Stimulated activated CD4-positive, alpha-beta T cell treated with anti-CD3 and anti-CD28 coated beads, Interleukin-12 subunit alpha, Interleukin-12 subunit beta, amount 100 ng/mL, for 48 hours (primary cell): ENCODE measurements at regions not wholly inside any gene's neighbourhood (a gene's known extent, or its start where the extent isn't known, plus 50 kb on each side); places are given as distances from the start of the nearest gene placed in this dataset.
"Not testable (repeated sequence)": the region's sequence is repeated elsewhere in the genome, so short reads cannot be mapped to it uniquely, and the experiment has no call there.

Source experiments
- DNase-seq, 3 donors: peaks; one replicate each; pipeline ENCODE4 v3.0.0-alpha.2; 2020; ENCODE audit warnings: low read depth in 2 of 3, low spot score in 1 of 3

DNA sequence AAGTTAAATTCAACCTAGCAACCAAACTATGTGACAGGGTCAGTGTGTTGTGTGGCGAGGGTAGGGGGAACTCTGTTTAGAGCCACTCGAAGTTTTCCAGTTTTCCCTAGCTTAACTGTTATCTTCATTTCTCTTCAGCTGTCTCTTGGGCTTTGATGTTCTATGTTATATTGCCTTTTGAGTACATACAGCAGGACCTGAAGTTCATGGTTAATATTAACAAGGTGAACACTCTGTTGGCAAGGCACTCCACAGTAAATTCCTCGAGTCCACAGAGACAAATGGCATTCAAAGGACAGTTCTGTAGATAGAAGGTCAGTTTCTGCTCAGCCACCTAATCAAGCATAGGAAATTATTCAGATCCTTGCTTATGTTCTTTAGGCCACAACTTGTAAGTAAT is 147.9 kb upstream of the DPH6 start:
- DNase-seq = no peak

DNA sequence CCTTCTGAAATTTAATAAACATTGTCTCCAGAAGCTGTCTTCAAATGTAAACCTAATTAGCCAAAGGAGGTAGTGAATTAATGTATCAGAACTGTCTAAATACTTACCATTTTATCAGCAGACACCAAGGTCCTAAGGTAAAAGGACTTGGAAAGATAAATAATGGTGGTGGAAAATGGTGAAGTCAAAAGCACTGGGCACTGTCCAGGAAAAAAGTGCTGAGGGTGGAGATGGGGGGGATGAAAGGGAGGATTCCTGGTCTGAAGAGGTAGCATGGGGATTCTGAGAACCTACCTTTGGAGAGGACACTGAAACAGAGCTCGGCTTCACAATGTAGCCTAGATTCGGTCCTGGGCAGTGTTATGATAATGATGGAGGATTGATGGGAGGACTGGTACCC is 149.0 kb upstream of the DPH6 start:
- no peak for DNase-seq

- DNase-seq = no peak
Observed at GRCh38 chr15:35696767-35697231, 150.8 kb upstream of the DPH6 start.

- no peak for DNase-seq
Observed at GRCh38 chr15:35697549-35698299, 151.8 kb upstream of the DPH6 start.

DNA sequence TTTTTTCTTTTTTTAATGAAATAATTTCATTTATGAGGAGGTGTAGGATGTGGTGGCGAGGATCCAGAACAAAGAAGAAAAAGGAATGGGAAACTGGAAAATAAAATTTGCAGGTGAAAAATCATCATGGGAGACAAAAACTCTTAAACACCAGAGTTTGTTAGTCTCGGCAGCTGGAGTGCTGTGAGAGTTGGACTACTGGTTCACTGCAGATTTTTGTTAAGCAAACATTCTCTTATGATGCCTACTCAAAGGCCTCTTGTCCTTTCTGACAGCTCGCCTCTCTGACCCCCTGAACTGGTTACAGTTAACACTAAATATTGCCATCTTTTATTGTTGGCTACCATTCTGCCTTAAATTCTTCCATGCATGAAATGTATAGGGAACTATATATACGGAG is 152.4 kb upstream of the DPH6 start:
- no peak for DNase-seq

- no peak for DNase-seq
Observed at GRCh38 chr15:35698966-35699575, 153.1 kb upstream of the DPH6 start.

DNA sequence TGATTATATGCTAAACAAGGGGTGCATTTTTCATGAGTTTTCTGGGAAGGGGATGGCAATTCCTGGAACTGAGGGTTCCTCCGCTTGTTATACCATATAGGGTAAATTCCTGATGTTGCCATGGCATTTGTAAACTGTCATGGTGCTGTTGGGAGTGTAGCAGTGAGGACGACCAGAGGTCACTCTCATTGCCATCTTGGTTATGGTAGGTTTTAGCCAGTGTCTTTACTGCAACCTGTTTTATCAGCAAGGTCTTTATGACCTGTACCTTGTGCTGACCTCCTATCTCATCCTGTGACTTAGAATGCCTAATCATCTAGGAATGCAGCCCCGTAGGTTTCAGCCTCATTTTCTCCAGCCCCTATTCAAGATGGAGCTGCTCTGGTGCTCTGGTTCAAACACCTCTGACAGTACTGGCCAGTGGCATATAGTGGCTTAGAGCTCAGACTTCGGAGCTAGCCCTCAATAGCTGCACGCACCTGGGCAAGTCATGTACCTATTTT is 154.2 kb upstream of the DPH6 start:
- DNase-seq = not testable (repeated sequence)

DNA sequence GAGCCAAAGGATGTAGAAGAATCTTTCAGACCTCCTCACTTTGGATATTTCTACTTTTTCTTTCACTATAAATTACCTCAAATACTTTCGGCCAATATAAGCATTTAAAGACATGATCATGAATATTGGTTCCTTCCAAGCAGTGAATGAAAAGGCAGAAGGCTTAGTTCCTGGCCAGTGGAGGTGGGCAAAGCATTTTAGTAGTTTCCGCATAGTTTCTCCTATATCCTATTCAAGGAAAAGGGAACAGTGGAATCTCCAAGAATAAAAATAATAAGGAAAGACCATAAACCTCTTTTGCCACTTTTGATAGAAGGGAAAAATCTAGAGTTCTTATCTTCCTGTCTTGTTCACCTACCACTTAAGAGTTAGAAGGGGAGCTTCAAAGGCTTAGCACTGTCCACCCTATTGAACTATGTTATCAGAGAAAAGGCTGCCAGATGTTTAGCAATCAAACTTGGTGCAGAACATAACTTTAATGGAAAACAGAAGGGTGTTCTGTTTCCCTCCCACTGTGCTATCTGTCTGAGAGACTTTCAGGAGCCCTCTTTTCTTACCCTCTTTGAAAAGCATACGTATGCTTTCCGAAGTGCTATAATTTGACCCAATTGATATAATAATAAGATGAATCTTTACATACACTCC is 155.6 kb upstream of the DPH6 start:
- no peak for DNase-seq

DNA sequence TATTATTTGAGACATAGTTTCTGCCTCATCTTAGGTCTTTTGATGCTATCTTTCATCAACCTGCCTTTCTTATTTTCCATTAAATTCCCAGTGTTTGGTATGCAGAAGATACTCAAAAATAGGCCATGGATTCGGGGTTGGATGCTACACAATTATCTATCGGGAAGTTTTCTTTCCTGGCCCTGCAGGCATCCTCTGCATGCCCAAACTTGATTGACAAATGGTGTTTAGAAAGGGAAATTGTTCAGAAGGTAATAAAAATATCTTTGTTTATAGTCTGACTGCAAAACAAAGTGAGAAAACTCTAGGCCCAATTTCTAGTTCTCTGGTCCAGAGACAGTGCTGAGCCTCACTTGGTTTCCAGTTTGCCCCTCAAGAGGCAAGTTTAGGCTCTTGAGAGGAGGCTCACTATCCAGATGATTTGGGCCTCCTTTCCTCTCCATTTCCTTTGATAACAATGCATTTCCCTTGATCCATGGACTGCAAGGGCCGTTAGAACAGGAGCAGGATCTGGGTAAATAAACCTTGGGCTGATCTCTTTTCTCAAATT is 157.1 kb upstream of the DPH6 start:
- no peak for DNase-seq

GRCh38 chr15:35705030-35705883 is 159.3 kb upstream of the DPH6 start:
- DNase-seq = no peak

DNA sequence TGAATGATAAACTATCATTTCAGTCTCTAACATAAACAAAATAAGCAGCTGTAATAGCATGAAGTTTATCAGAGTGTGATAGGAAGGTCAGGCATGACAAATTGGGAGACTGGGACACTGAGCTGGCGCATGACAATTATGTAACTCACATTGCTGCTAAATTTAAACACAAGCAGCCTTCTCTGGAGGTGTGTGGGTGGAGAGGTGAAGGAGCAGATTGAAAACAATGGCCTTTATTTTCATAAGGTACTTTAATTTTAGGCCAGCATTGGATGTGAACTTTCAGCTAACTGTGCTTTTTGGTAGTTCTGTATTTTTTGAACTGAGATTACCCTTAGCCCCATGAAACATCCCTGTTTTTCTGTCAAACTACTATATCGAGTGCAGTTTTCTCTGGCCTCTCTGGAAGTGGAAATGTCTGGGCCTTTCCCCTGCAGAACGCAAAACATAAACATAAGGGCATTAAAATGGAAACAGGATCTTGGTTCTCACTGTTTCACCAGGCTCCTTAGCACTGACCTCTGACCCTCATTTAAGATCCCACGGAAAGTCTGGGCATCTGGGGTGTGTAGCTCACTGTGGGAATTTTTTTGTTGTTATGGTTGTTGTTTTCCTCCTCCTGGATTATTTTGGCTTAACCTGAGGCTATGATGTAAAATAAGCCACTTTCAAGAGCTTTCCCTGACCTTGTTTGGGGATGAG is 160.1 kb upstream of the DPH6 start:
- DNase-seq = no peak

- DNase-seq = no peak
Observed at GRCh38 chr15:35712956-35713355, 167.0 kb upstream of the DPH6 start.

- DNase-seq = no peak
Observed at GRCh38 chr15:35713733-35714132, 167.8 kb upstream of the DPH6 start.

DNA sequence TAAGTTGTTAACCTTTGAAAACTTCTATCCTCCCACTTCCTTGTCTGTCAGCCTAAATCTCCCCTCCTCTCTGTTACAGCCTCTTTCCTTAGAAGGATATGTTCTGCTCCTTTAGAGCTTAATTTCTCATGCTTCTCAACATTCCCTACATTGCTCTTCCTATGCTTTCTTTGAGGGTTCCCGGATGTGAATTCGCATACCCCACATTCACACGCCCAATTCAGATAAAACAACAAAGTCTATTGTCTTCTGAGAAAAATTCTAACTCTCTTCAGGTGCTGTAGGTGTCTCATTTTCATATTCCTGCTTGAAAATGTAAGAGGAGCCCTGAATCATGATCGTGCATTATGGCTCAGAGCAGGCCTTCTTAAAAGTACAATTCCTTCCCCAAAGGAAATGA is 171.8 kb upstream of the DPH6 start:
- no peak for DNase-seq

DNA sequence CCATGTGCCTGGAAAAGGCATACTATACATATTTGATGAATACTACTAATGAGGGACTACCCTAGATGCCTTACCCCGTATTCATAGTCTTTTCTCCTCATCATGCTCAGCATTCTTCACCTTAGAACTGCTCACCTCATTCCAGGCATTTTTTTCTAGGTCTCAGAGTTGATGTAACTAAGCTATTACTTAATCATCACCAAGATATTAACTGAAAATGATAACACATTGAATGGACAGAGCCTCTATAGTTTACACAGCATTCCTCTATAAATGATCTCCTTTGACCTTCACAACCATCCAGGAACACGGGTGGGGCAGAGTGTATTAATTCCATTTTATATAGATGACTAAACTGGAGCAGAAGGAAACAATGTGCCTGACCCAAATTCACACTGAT is 174.1 kb upstream of the DPH6 start:
- DNase-seq = no peak

GRCh38 chr15:35720984-35721383 is 175.0 kb upstream of the DPH6 start:
- no peak for DNase-seq

DNA sequence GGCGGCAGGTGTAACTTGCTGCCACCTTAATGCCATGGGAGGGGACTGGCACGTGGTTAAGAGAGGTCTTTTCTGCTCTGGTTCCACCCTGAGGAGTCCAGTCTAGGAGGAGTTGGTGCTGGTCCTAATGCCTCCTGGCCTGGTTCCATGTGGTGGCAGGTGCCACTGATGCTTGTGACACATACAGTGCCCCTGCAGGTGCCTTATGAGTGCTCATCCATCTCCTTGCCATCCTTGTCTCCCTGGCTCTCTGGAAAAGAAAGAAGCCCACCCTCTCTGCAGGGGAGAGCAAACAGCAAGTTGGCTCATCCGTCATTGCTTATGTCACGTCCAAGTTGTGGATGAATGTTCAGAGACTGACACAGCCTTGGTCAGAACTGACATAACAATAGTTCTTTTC is 175.8 kb upstream of the DPH6 start:
- DNase-seq = no peak

DNA sequence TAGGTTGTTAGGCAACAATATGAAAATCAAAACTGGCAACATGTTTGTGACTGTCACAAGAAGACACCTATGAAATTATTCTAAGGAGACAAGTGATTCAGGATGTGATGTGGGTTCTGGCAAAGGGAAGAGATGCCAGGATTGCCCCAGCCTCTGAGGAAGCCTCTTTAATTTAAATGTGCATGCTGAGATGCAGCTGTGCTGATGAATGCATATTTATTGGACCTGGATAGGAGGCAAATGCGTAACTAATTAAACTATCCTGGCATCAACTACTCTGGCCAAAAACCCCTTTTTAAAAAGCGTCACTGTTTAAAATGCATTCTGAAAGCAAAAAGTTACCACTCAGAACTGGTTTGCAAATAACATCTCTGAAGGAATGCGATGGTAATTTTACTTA is 176.5 kb upstream of the DPH6 start:
- no peak for DNase-seq

GRCh38 chr15:35723120-35723847 is 177.3 kb upstream of the DPH6 start:
- no peak for DNase-seq

GRCh38 chr15:35723852-35724251 is 177.9 kb upstream of the DPH6 start:
- DNase-seq = no peak
